Liver (tissue), 8 donors: ENCODE measurements at regions not wholly inside any gene's neighbourhood (a gene's known extent, or its start where the extent isn't known, plus 50 kb on each side); places are given as distances from the start of the nearest gene placed in this dataset.

ENCODE experiments used
- DNase-seq: peaks from one replicate; pipeline ENCODE4 v3.0.0-alpha.2; 2017; ENCODE audit warnings: low spot score
- H3K27ac ChIP-seq, 2 donors: one replicate each; pipeline ENCODE4 v1.7.0; 2013; ENCODE audit warnings: inconsistent platforms in 2 of 2, low read length in 2 of 2, control low read depth in 1 of 2, low read depth in 1 of 2, mild to moderate bottlenecking in 1 of 2
- H3K27me3 ChIP-seq, 4 donors: one replicate each; pipeline versions ENCODE4 v1.6.1 to v1.7.0; 2013; ENCODE audit warnings: low read length in 3 of 4, inconsistent platforms in 1 of 4, mild to moderate bottlenecking in 1 of 4, moderate library complexity in 1 of 4; ENCODE audit not compliant: control insufficient read depth in 4 of 4, insufficient read depth in 4 of 4
- H3K36me3 ChIP-seq, 4 donors: one replicate each; pipeline versions ENCODE4 v1.6.1 to v1.7.0; 2013; ENCODE audit warnings: low read length in 3 of 4, mild to moderate bottlenecking in 3 of 4, low read depth in 1 of 4, moderate library complexity in 1 of 4; ENCODE audit not compliant: control insufficient read depth in 4 of 4, insufficient read depth in 3 of 4
- H3K4me1 ChIP-seq, 4 donors: one replicate each; pipeline versions ENCODE4 v1.6.1 to v1.7.0; 2013; ENCODE audit warnings: low read length in 3 of 4, mild to moderate bottlenecking in 3 of 4, moderate library complexity in 1 of 4; ENCODE audit not compliant: control insufficient read depth in 4 of 4, insufficient read depth in 4 of 4
- H3K4me3 ChIP-seq, 3 donors: one replicate each; pipeline versions ENCODE4 v1.6.1 to v1.7.0; 2013; ENCODE audit warnings: low read length in 3 of 3, control low read depth in 1 of 3, low read depth in 1 of 3, mild to moderate bottlenecking in 1 of 3
- H3K9ac ChIP-seq, 2 donors: one replicate each; pipeline ENCODE4 v1.7.0; 2013; ENCODE audit warnings: low read length in 2 of 2, mild to moderate bottlenecking in 2 of 2, moderate library complexity in 2 of 2, control low read depth in 1 of 2, low read depth in 1 of 2
- H3K9me3 ChIP-seq, 4 donors: one replicate each; pipeline versions ENCODE4 v1.6.1 to v1.7.0; 2013; ENCODE audit warnings: low read length in 3 of 4; ENCODE audit not compliant: control insufficient read depth in 4 of 4
- ATF3 ChIP-seq: IDR thresholded peaks from 2 replicates; pipeline ENCODE4 v1.6.1; 2016; ENCODE audit warnings: antibody characterized with exemption
- CTCF ChIP-seq: fragments of 150-350 bp; IDR thresholded peaks from 2 replicates; pipeline ENCODE4 v1.5.1; 2017; ENCODE audit warnings: improper control_type of control experiment, low read depth, low read length; ENCODE audit not compliant: missing input control
- EGR1 ChIP-seq, 2 donors: IDR thresholded peaks; 2 replicates each; pipeline ENCODE4 v1.6.1; 2016 to 2018; ENCODE audit warnings: antibody characterized with exemption in 2 of 2, low read depth in 2 of 2
- FOXA1 ChIP-seq: IDR thresholded peaks from 2 replicates; pipeline ENCODE4 v1.6.1; 2016; ENCODE audit warnings: antibody characterized with exemption
- FOXA2 ChIP-seq: IDR thresholded peaks from 2 replicates; pipeline ENCODE4 v1.6.1; 2016; ENCODE audit warnings: antibody characterized with exemption
- GABPA ChIP-seq, 2 donors: IDR thresholded peaks in 1 of 2; conservative IDR thresholded peaks in 1 of 2; 2 replicates each; pipeline ENCODE4 v1.6.1; 2016; ENCODE audit warnings: antibody characterized with exemption in 2 of 2, mild to moderate bottlenecking in 1 of 2, moderate library complexity in 1 of 2
- HNF4A ChIP-seq, 2 donors: conservative IDR thresholded peaks; 2 replicates each; pipeline ENCODE4 v1.6.1; 2016; ENCODE audit warnings: antibody characterized with exemption in 2 of 2, mild to moderate bottlenecking in 2 of 2
- HNF4G ChIP-seq: IDR thresholded peaks from 2 replicates; pipeline ENCODE4 v1.6.1; 2016; ENCODE audit warnings: antibody characterized with exemption
- JUND ChIP-seq, 2 donors: IDR thresholded peaks; 2 replicates each; pipeline ENCODE4 v1.6.1; 2016; ENCODE audit warnings: antibody characterized with exemption in 2 of 2
- MAX ChIP-seq: IDR thresholded peaks from 2 replicates; pipeline ENCODE4 v1.6.1; 2016; ENCODE audit warnings: antibody characterized with exemption
- NR2F2 ChIP-seq: IDR thresholded peaks from 2 replicates; pipeline ENCODE4 v1.6.1; 2016; ENCODE audit warnings: antibody characterized with exemption
- RAD21 ChIP-seq, 2 donors: IDR thresholded peaks; 2 replicates each; pipeline ENCODE4 v1.6.1; 2016; ENCODE audit warnings: antibody characterized with exemption in 2 of 2, mild to moderate bottlenecking in 2 of 2
- REST ChIP-seq: IDR thresholded peaks from 2 replicates; pipeline ENCODE4 v1.6.1; 2016; ENCODE audit warnings: antibody characterized with exemption, mild to moderate bottlenecking
- RXRA ChIP-seq, 2 donors: IDR thresholded peaks; 2 replicates each; pipeline ENCODE4 v1.6.1; 2017 to 2018; ENCODE audit warnings: antibody characterized with exemption in 2 of 2, mild to moderate bottlenecking in 1 of 2
- SP1 ChIP-seq: IDR thresholded peaks from 2 replicates; pipeline ENCODE4 v1.6.1; 2018; ENCODE audit warnings: antibody characterized with exemption, mild to moderate bottlenecking
- TAF1 ChIP-seq: conservative IDR thresholded peaks from 2 replicates; pipeline ENCODE4 v1.6.1; 2016; ENCODE audit warnings: antibody characterized with exemption, mild to moderate bottlenecking
- YY1 ChIP-seq: IDR thresholded peaks from 2 replicates; pipeline ENCODE4 v1.6.1; 2016; ENCODE audit warnings: antibody characterized with exemption, mild to moderate bottlenecking
- ZBTB33 ChIP-seq: IDR thresholded peaks from 2 replicates; pipeline ENCODE4 v1.6.1; 2016; ENCODE audit warnings: antibody characterized with exemption
- WGBS: extraction: QIAGEN DNeasy Blood & Tissue Kit; methylation state at CpG from one replicate; pipeline ENCODE4 v1.1.7; 2013; 5-methylcytosine and 5-hydroxymethylcytosine counted together
- donor health status: healthy.
- donor health status: healthy.
- donor health status: healthy.
- donor health status: healthy.
- donor health status: healthy.

- H3K9ac ChIP-seq, result no peak overlapping the region
- TF ChIP-seq ATF3, result no peak
- no peak for TF ChIP-seq RAD21 (IDR thresholded peaks at IDR 0.05)
- TF ChIP-seq CTCF, result no peak
- TF ChIP-seq FOXA1, result no peak
- no peak for TF ChIP-seq EGR1 (IDR thresholded peaks at IDR 0.05; ENCODE audit: low read depth in 2 of 2)
- no peak for TF ChIP-seq ZBTB33
- no peak for TF ChIP-seq RXRA (IDR thresholded peaks at IDR 0.05)
- no peak for TF ChIP-seq FOXA2
- no peak for TF ChIP-seq TAF1
- no peak for TF ChIP-seq NR2F2
- no peak for TF ChIP-seq HNF4A (conservative IDR thresholded peaks at IDR 0.05)
- no peak for TF ChIP-seq YY1
- no peak for TF ChIP-seq HNF4G
- no peak for TF ChIP-seq MAX
- no peak for TF ChIP-seq REST
- TF ChIP-seq GABPA (IDR thresholded peaks at IDR 0.05 in 1 of 2, conservative IDR thresholded peaks at IDR 0.05 in 1 of 2), result no peak
- TF ChIP-seq SP1, result no peak
- TF ChIP-seq JUND (IDR thresholded peaks at IDR 0.05), result no peak
- H3K36me3 ChIP-seq, result no peaks in the 10 kb centered on the region
- no peak overlapping the region for H3K27ac ChIP-seq
- H3K9me3 ChIP-seq, result no peaks in the 10 kb centered on the region
- no peaks in the 10 kb centered on the region for H3K4me1 ChIP-seq
- WGBS, result 72% methylated on average over 1 of the region's 1 CpG
- no peak overlapping the region for H3K4me3 ChIP-seq
- H3K27me3 ChIP-seq, result no peaks in the 10 kb centered on the region
- no peak for DNase-seq
Measured at GRCh38 chr3:176969066-176969465, 228.2 kb downstream of the TBL1XR1 start.

GRCh38 chr3:176968631-176969030 lies 228.7 kb downstream of the TBL1XR1 start:
- Histone ChIP-seq H3K9ac (no peak overlapping the region), H3K36me3 (no peaks in the 10 kb centered on the region), H3K9me3 (no peaks in the 10 kb centered on the region), H3K27me3 (no peaks in the 10 kb centered on the region), H3K27ac (no peak overlapping the region), H3K4me3 (no peak overlapping the region), H3K4me1 (no peaks in the 10 kb centered on the region)
- no peak for TF ChIP-seq JUND (IDR thresholded peaks at IDR 0.05)
- TF ChIP-seq ZBTB33, result no peak
- TF ChIP-seq FOXA1, result no peak
- no peak for TF ChIP-seq NR2F2
- TF ChIP-seq HNF4G, result no peak
- no peak for TF ChIP-seq MAX
- TF ChIP-seq FOXA2, result no peak
- no peak for TF ChIP-seq HNF4A (conservative IDR thresholded peaks at IDR 0.05)
- TF ChIP-seq GABPA (IDR thresholded peaks at IDR 0.05 in 1 of 2, conservative IDR thresholded peaks at IDR 0.05 in 1 of 2), result no peak
- TF ChIP-seq SP1, result no peak
- no peak for DNase-seq
- WGBS, result 88% methylated on average over 2 of the region's 2 CpGs
